Endothelial cell of umbilical vein (primary cell): ENCODE measurements at regions not wholly inside any gene's neighbourhood (a gene's known extent, or its start where the extent isn't known, plus 50 kb on each side); places are given as distances from the start of the nearest gene placed in this dataset.
"Not testable (repeated sequence)": the region's sequence is repeated elsewhere in the genome, so short reads cannot be mapped to it uniquely, and the experiment has no call there.

Experiments used
- POLR2AphosphoS5 ChIP-seq: IDR thresholded peaks from 2 replicates; pipeline ENCODE4 v1.6.1; 2012; ENCODE audit warnings: low read depth, mild to moderate bottlenecking, control low read depth, low read length, moderate library complexity; ENCODE audit not compliant: insufficient read depth
- TF ChIP-seq, protein P1 (sequence below), 2 donors: IDR thresholded peaks; 1 replicate in 1 of 2; 2 replicates in 1 of 2; pipeline ENCODE4 v1.5.1; 2011; ENCODE audit warnings: low read length in 2 of 2, mild to moderate bottlenecking in 2 of 2, moderate library complexity in 2 of 2, control low read depth in 1 of 2, inconsistent platforms in 1 of 2, low read depth in 1 of 2; ENCODE audit not compliant: insufficient read depth in 1 of 2; ENCODE audit errors: extremely low read depth in 1 of 2

DNA sequence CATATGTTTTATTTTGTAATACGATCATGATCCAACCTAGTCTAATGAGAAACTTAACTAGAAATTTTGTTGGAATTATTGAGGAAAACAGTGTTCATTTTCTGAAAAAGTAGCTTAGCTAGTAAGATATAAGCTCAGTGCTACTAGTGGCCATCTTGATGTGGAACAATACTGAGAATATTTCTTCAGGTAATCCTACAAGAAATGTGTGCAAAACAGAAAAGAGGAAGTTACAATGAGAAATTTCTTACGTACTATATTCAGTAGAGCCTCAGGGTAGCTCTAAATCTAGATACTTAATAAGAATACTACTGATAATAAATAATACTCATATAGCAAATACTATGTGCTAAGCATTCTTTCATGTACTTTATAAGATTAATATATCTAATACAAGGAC is 114.8 kb downstream of the SYT15B start:
- TF ChIP-seq POLR2AphosphoS5 = not testable (repeated sequence)
- TF ChIP-seq, protein P1, sequence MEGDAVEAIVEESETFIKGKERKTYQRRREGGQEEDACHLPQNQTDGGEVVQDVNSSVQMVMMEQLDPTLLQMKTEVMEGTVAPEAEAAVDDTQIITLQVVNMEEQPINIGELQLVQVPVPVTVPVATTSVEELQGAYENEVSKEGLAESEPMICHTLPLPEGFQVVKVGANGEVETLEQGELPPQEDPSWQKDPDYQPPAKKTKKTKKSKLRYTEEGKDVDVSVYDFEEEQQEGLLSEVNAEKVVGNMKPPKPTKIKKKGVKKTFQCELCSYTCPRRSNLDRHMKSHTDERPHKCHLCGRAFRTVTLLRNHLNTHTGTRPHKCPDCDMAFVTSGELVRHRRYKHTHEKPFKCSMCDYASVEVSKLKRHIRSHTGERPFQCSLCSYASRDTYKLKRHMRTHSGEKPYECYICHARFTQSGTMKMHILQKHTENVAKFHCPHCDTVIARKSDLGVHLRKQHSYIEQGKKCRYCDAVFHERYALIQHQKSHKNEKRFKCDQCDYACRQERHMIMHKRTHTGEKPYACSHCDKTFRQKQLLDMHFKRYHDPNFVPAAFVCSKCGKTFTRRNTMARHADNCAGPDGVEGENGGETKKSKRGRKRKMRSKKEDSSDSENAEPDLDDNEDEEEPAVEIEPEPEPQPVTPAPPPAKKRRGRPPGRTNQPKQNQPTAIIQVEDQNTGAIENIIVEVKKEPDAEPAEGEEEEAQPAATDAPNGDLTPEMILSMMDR (IDR thresholded peaks at IDR 0.05; ENCODE audit: extremely low read depth in 1 of 2, insufficient read depth in 1 of 2, low read depth in 1 of 2, low read length in 2 of 2) = not testable (repeated sequence)
